ENCODE measurements at regions not wholly inside any gene's neighbourhood (a gene's known extent, or its start where the extent isn't known, plus 50 kb on each side); places are given as distances from the start of the nearest gene placed in this dataset.
"Not testable (repeated sequence)": the region's sequence is repeated elsewhere in the genome, so short reads cannot be mapped to it uniquely, and the experiment has no call there.

- TF ChIP-seq SOX15 (CRISPR knock-in tag; IDR thresholded peaks at IDR 0.05) (no peak), NFYB (CRISPR knock-in tag; conservative IDR thresholded peaks at IDR 0.05; ENCODE audit: low read depth) (no peak), OVOL2 (CRISPR knock-in tag; IDR thresholded peaks at IDR 0.05; ENCODE audit: borderline replicate concordance) (no peak)
- Mint-ChIP-seq H3K9me3 (peaks cover 5% of the 10 kb centered on the region), H3K4me3 (no peak overlapping the region), H3K27me3 (ENCODE audit: low read depth) (peaks cover 9% of the 10 kb centered on the region; the same call in 1 of the 2 replicates), H3K27ac (no peak overlapping the region), H3K36me3 (no peaks in the 10 kb centered on the region), H3K4me1 (no peaks in the 10 kb centered on the region)
- CTCF ChIA-PET, result interaction anchor here (2.1 kb wide), 1 partner anchor 13 kb away, joined by 7 read pairs; no protein-coding TSS in a partner anchor
- no peak for ATAC-seq
- POLR2A ChIA-PET, result no interaction called here
- DNase-seq (ENCODE audit: low spot score), result no peak
These were observed 86.6 kb upstream of the TOX2 start for GRCh38 chr20:43827940-43828562.

GRCh38 chr20:43826943-43827342, 87.7 kb upstream of the TOX2 start:
- DNase-seq (ENCODE audit: low spot score); H3K27ac Mint-ChIP-seq; H3K36me3 Mint-ChIP-seq; H3K27me3 Mint-ChIP-seq (ENCODE audit: low read depth); POLR2A ChIA-PET; H3K4me3 Mint-ChIP-seq; ATAC-seq; H3K9me3 Mint-ChIP-seq; H3K4me1 Mint-ChIP-seq: not testable (repeated sequence)
- CTCF ChIA-PET, result interaction anchor here (2.1 kb wide), 1 partner anchor 14 kb away, joined by 7 read pairs; no protein-coding TSS in a partner anchor

- POLR2A ChIA-PET, result no interaction called here
- CTCF ChIA-PET, result interaction anchor here (1.9 kb wide), 1 partner anchor 15 kb away, joined by 10 read pairs; no protein-coding TSS in a partner anchor
- no peak overlapping the region for H3K4me3 Mint-ChIP-seq
- H3K27ac Mint-ChIP-seq, result no peak overlapping the region
- peaks cover 10% of the 10 kb centered on the region; the same call in 1 of the 2 replicates for H3K27me3 Mint-ChIP-seq (ENCODE audit: low read depth)
- no peak for ATAC-seq
- DNase-seq (ENCODE audit: low spot score), result no peak
- H3K4me1 Mint-ChIP-seq, result no peaks in the 10 kb centered on the region
- H3K36me3 Mint-ChIP-seq, result no peaks in the 10 kb centered on the region
- peaks cover 1% of the 10 kb centered on the region for H3K9me3 Mint-ChIP-seq
- TF ChIP-seq STAT6 (CRISPR knock-in tag; conservative IDR thresholded peaks at IDR 0.05; ENCODE audit: low read depth), result no peak
- TF ChIP-seq NR3C1 (CRISPR knock-in tag; conservative IDR thresholded peaks at IDR 0.05; ENCODE audit: low read depth), result no peak
- TF ChIP-seq FOXK1 (CRISPR knock-in tag; IDR thresholded peaks at IDR 0.05), result no peak
- TF ChIP-seq CDX4 (CRISPR knock-in tag; IDR thresholded peaks at IDR 0.05; ENCODE audit: borderline replicate concordance), result no peak
- TF ChIP-seq ZNF281 (CRISPR knock-in tag; IDR thresholded peaks at IDR 0.05), result no peak
- TF ChIP-seq CTCF (IDR thresholded peaks at IDR 0.05), result no peak
- TF ChIP-seq MAX (CRISPR knock-in tag; IDR thresholded peaks at IDR 0.05), result no peak
- no peak for TF ChIP-seq MLX (CRISPR knock-in tag; IDR thresholded peaks at IDR 0.05)
- TF ChIP-seq NR1H2 (CRISPR knock-in tag; IDR thresholded peaks at IDR 0.05), result no peak
- TF ChIP-seq ZNF232 (CRISPR knock-in tag; IDR thresholded peaks at IDR 0.05), result no peak
- TF ChIP-seq ESRRA (CRISPR knock-in tag; IDR thresholded peaks at IDR 0.05; ENCODE audit: borderline replicate concordance), result no peak
- no peak for TF ChIP-seq ZSCAN18 (CRISPR knock-in tag; IDR thresholded peaks at IDR 0.05)
- no peak for TF ChIP-seq E2F5 (CRISPR knock-in tag; IDR thresholded peaks at IDR 0.05)
- TF ChIP-seq ZNF121 (CRISPR knock-in tag; IDR thresholded peaks at IDR 0.05), result no peak
- TF ChIP-seq TEAD4 (CRISPR knock-in tag; IDR thresholded peaks at IDR 0.05), result no peak
- TF ChIP-seq TCF7 (CRISPR knock-in tag; IDR thresholded peaks at IDR 0.05; ENCODE audit: low read depth), result no peak
- TF ChIP-seq EMX1 (CRISPR knock-in tag; IDR thresholded peaks at IDR 0.05), result no peak
- no peak for TF ChIP-seq ATF1 (CRISPR knock-in tag; IDR thresholded peaks at IDR 0.05)
These were observed 89.1 kb upstream of the TOX2 start for GRCh38 chr20:43825581-43825980.
